ENCODE measurements at regions not wholly inside any gene's neighbourhood (a gene's known extent, or its start where the extent isn't known, plus 50 kb on each side); places are given as distances from the start of the nearest gene placed in this dataset.

- TF ChIP-seq CTCFL (IDR thresholded peaks at IDR 0.05; ENCODE audit: borderline replicate concordance, insufficient read depth, low read depth, low read length, poor library complexity, severe bottlenecking): no peak
- TF ChIP-seq MBD2 (IDR thresholded peaks at IDR 0.05; ENCODE audit: borderline replicate concordance, low read depth): no peak
- TF ChIP-seq ELF1 (tag; IDR thresholded peaks at IDR 0.05): no peak
- no peak for TF ChIP-seq FOXO4 (CRISPR knock-in tag; IDR thresholded peaks at IDR 0.05)
- TF ChIP-seq CBX8 (IDR thresholded peaks at IDR 0.05; ENCODE audit: borderline replicate concordance, extremely low read depth, low read depth, low read length, poor library complexity, severe bottlenecking): no peak
- TF ChIP-seq POLR3G (IDR thresholded peaks at IDR 0.05; ENCODE audit: extremely low read depth, insufficient read length, insufficient replicate concordance): no peak
- peak; percentile 14; the same call in 1 of the 2 replicates for TF ChIP-seq L3MBTL2 (IDR thresholded peaks at IDR 0.05)
- no peak for TF ChIP-seq BRF1 (IDR thresholded peaks at IDR 0.05; ENCODE audit: borderline replicate concordance, extremely low read depth, insufficient read length)
- no peak for TF ChIP-seq ZNF165 (CRISPR knock-in tag; IDR thresholded peaks at IDR 0.05; ENCODE audit: borderline replicate concordance)
- TF ChIP-seq STAT6 (CRISPR knock-in tag; IDR thresholded peaks at IDR 0.05): no peak
- no peak for TF ChIP-seq CEBPZ (IDR thresholded peaks at IDR 0.05; ENCODE audit: borderline replicate concordance, low read depth, low read length)
- TF ChIP-seq CREB1 (IDR thresholded peaks at IDR 0.05): no peak
- no peak for TF ChIP-seq CREB1 (CRISPR knock-in tag; IDR thresholded peaks at IDR 0.05)
- TF ChIP-seq ZNF445 (CRISPR knock-in tag; IDR thresholded peaks at IDR 0.05; ENCODE audit: low read depth): no peak
- no peak for TF ChIP-seq ATF3 (IDR thresholded peaks at IDR 0.05)
- TF ChIP-seq ATF3 (CRISPR knock-in tag; conservative IDR thresholded peaks at IDR 0.05): no peak
These were observed 61.0 kb upstream of the NBPF3 start (continued) for GRCh38 chr1:21378705-21379494.

Data from K562 (cell line).